ENCODE measurements at regions not wholly inside any gene's neighbourhood (a gene's known extent, or its start where the extent isn't known, plus 50 kb on each side); places are given as distances from the start of the nearest gene placed in this dataset.

DNA sequence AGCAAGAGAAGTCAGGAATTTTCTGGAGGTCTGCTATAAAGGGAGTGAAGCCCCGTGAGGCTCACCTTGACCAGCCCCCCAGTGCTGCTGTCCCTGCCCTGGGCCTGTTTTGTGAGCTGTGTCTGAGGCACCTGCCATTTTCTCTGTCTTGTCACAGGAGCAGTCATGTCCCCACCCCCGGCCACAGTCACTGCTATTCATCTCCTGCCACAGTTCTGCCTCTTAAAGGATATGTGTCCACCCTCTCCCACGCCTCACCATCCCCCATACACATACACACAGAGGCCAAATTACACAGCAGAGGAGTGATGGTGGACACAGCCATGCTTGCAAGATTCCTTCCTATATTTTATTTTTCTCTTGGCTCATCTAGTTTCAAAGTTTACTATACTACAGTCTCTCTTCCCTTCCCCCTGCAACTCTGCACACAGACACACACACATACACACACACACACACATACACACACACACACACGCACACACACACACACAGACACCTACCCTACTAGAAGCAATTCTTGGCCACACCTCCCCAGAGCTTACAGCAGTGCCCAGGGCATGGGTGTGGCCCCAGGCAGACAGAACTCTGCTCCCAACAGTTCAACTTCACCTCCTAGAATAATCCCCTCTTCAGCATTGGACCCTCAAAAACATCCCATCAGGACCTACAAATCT, 68.7 kb upstream of the TAB2 start:
- no peak for TF ChIP-seq EP300 (IDR thresholded peaks at IDR 0.05; ENCODE audit: borderline replicate concordance)
- TF ChIP-seq CEBPB (IDR thresholded peaks at IDR 0.05) = no peak
- no peak for TF ChIP-seq RAD21 (IDR thresholded peaks at IDR 0.05; ENCODE audit: low read depth)
- TF ChIP-seq EGR1 (IDR thresholded peaks at IDR 0.05) = no peak
- TF ChIP-seq TAF1 (IDR thresholded peaks at IDR 0.05; ENCODE audit: low read depth) = no peak
- TF ChIP-seq FOXM1 (IDR thresholded peaks at IDR 0.05; ENCODE audit: borderline replicate concordance, low read depth) = no peak
- TF ChIP-seq, protein P1, sequence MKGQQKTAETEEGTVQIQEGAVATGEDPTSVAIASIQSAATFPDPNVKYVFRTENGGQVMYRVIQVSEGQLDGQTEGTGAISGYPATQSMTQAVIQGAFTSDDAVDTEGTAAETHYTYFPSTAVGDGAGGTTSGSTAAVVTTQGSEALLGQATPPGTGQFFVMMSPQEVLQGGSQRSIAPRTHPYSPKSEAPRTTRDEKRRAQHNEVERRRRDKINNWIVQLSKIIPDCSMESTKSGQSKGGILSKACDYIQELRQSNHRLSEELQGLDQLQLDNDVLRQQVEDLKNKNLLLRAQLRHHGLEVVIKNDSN (IDR thresholded peaks at IDR 0.05) = no peak
- no peak for TF ChIP-seq NFIC (IDR thresholded peaks at IDR 0.05)
- TF ChIP-seq, protein P2, sequence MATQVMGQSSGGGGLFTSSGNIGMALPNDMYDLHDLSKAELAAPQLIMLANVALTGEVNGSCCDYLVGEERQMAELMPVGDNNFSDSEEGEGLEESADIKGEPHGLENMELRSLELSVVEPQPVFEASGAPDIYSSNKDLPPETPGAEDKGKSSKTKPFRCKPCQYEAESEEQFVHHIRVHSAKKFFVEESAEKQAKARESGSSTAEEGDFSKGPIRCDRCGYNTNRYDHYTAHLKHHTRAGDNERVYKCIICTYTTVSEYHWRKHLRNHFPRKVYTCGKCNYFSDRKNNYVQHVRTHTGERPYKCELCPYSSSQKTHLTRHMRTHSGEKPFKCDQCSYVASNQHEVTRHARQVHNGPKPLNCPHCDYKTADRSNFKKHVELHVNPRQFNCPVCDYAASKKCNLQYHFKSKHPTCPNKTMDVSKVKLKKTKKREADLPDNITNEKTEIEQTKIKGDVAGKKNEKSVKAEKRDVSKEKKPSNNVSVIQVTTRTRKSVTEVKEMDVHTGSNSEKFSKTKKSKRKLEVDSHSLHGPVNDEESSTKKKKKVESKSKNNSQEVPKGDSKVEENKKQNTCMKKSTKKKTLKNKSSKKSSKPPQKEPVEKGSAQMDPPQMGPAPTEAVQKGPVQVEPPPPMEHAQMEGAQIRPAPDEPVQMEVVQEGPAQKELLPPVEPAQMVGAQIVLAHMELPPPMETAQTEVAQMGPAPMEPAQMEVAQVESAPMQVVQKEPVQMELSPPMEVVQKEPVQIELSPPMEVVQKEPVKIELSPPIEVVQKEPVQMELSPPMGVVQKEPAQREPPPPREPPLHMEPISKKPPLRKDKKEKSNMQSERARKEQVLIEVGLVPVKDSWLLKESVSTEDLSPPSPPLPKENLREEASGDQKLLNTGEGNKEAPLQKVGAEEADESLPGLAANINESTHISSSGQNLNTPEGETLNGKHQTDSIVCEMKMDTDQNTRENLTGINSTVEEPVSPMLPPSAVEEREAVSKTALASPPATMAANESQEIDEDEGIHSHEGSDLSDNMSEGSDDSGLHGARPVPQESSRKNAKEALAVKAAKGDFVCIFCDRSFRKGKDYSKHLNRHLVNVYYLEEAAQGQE (IDR thresholded peaks at IDR 0.05; ENCODE audit: low read depth) = no peak
